Thymus (tissue), 11 donors: ENCODE measurements at regions not wholly inside any gene's neighbourhood (a gene's known extent, or its start where the extent isn't known, plus 50 kb on each side); places are given as distances from the start of the nearest gene placed in this dataset.
"Not testable (repeated sequence)": the region's sequence is repeated elsewhere in the genome, so short reads cannot be mapped to it uniquely, and the experiment has no call there.

Source experiments
- DNase-seq, 9 donors: peaks; one replicate each; pipeline ENCODE4 v3.0.0-alpha.2; 2013; ENCODE audit warnings: low spot score in 9 of 9, low read depth in 6 of 9, missing footprints in 1 of 9
- H3K27ac ChIP-seq, 2 donors: one replicate each; pipeline ENCODE4 v1.5.1; 2013; ENCODE audit warnings: control low read depth in 1 of 2, low read depth in 1 of 2, low read length in 1 of 2, mild to moderate bottlenecking in 1 of 2, moderate library complexity in 1 of 2
- H3K27me3 ChIP-seq, 2 donors: one replicate each; pipeline ENCODE4 v1.5.1; 2013; ENCODE audit warnings: low read length in 1 of 2; ENCODE audit not compliant: control insufficient read depth in 2 of 2, insufficient read depth in 1 of 2
- H3K36me3 ChIP-seq, 2 donors: one replicate each; pipeline ENCODE4 v1.5.1; 2013; ENCODE audit warnings: low read length in 1 of 2, mild to moderate bottlenecking in 1 of 2, moderate library complexity in 1 of 2; ENCODE audit not compliant: control insufficient read depth in 2 of 2, insufficient read depth in 2 of 2
- H3K4me1 ChIP-seq, 2 donors: one replicate each; pipeline ENCODE4 v1.5.1; 2013; ENCODE audit warnings: low read length in 2 of 2; ENCODE audit not compliant: control insufficient read depth in 2 of 2, insufficient read depth in 2 of 2
- H3K4me3 ChIP-seq, 2 donors: one replicate each; pipeline ENCODE4 v1.5.1; 2013; ENCODE audit warnings: low read length in 2 of 2, control low read depth in 1 of 2, mild to moderate bottlenecking in 1 of 2
- H3K9me3 ChIP-seq, 2 donors: one replicate each; pipeline ENCODE4 v1.5.1; 2013; ENCODE audit warnings: low read length in 1 of 2, mild to moderate bottlenecking in 1 of 2; ENCODE audit not compliant: control insufficient read depth in 2 of 2, insufficient read depth in 1 of 2
- WGBS: extraction: QIAGEN DNeasy Blood & Tissue Kit; methylation state at CpG from one replicate; pipeline ENCODE4 v1.1.7; 2013; 5-methylcytosine and 5-hydroxymethylcytosine counted together
- donor health status: healthy.

DNA sequence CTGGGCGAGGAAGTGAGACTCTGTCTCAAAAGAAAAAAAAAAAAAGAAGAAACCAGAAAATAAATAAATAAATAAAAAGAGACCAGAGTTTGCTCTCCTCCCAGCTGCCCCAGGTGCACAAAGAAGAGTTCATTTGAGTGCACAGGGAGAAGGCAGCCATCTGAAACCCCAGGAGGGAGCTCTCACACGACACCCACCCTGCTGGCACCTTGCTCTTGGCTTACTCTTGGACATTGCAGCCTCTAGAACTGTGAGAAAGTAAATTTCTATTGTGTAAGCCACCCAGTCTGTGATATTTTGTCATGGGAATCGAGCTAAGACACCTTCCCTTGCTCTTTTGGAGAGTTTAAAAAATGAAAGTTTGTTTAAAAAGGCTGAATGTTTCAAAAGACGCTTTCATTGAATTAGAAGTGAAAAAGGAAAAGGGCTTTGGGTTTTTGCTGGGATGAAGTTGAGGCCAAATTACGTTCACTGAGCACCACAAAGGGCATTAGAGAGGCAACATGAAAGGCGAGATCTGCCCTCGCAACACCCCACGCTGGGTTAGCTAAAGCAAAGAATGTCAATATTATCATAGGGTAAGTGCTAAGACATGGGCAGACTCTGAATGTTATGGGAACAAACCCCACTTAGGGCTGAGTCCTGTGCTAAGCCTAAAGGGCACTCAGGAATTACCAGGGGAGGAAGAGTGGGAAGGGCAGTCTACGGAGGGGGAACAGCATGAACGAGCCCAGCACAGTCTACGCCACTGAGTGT is 128.9 kb upstream of the RIOK3 start:
- H3K36me3 ChIP-seq: no peaks in the 10 kb centered on the region
- H3K4me3 ChIP-seq: no peak overlapping the region
- 95% methylated on average over 11 of the region's 11 CpGs for WGBS
- no peak for DNase-seq
- no peaks in the 10 kb centered on the region for H3K27me3 ChIP-seq
- H3K4me1 ChIP-seq: peaks cover 0 to 2% of the 10 kb centered on the region in 2 donors
- no peak overlapping the region for H3K27ac ChIP-seq
- no peaks in the 10 kb centered on the region for H3K9me3 ChIP-seq

- Histone ChIP-seq H3K27me3 (no peaks in the 10 kb centered on the region), H3K27ac (no peak overlapping the region), H3K4me1 (peaks cover 0 to 2% of the 10 kb centered on the region in 2 donors), H3K4me3 (no peak overlapping the region), H3K9me3 (no peaks in the 10 kb centered on the region), H3K36me3 (no peaks in the 10 kb centered on the region)
- no peak for DNase-seq
- 97% methylated on average over 4 of the region's 4 CpGs for WGBS
These were observed 128.2 kb upstream of the RIOK3 start for GRCh38 chr18:23324861-23325260.

GRCh38 chr18:23329671-23330070 is 123.4 kb upstream of the RIOK3 start:
- not testable (repeated sequence) for H3K9me3 ChIP-seq, H3K27ac ChIP-seq, H3K4me1 ChIP-seq, H3K4me3 ChIP-seq, DNase-seq, H3K27me3 ChIP-seq, H3K36me3 ChIP-seq
- 98% methylated on average over 3 of the region's 3 CpGs for WGBS

DNA sequence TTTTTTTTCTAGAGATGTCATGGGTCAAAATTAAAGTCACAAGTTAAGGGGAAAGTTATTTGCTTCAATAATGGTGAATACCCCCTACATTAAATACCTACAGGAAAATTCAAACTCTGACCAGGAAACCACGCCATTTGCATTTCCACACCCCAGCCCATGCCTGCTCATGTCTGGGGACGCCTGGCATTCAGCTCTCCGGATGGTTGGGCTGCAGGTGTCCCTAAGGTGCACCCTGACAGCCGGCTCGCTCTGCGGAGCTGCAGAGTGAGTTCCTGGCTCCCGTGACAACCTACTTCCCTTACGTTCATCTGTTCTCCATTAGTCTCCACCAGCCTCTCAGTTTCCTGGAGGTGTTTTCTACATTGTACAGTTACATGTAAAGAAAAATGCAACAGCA is 122.7 kb upstream of the RIOK3 start:
- no peaks in the 10 kb centered on the region for H3K4me1 ChIP-seq
- H3K9me3 ChIP-seq: no peaks in the 10 kb centered on the region
- H3K27ac ChIP-seq: no peak overlapping the region
- H3K27me3 ChIP-seq: no peaks in the 10 kb centered on the region
- no peak overlapping the region for H3K4me3 ChIP-seq
- no peaks in the 10 kb centered on the region for H3K36me3 ChIP-seq
- 93% methylated on average over 8 of the region's 8 CpGs for WGBS
- no peak for DNase-seq

DNA sequence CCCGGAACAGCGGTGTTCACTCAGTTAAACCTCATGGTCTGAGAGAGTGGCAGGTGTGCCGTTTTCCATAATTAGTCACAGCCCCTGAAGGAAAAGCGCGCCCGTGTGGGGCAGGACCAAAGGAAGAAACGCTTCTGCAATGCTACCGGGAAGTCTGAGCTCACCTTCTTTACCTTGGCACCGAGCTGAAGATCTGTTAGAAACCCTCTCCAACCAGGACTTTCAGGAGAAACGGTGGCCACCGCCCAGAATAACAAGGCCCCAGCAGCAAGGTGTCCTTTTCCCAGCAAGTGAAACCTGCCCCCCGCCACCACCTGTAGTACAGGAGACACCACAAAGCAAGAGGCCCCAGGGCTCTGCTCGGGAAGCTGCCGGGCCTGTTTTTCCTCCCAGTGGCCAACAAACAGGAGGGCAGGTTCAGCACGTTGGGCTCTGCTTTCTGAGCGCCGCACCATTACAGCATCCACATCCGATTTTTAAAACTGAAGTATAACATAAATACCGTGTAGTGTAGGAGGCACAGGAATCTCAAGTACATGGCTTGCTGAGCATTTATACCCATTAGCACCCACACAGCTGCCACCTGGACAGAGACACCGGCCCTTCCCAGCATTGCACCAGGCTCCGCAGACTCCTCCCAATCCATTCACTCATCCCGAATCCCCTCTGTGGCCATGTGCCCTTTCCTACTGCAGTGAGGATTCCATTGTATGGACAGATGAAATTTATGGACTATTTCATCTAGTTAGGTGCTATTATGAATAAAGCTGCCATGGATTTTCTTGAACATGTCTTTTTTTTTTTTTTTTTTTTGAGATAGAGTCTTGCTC is 121.8 kb upstream of the RIOK3 start:
- Histone ChIP-seq H3K36me3 (no peaks in the 10 kb centered on the region), H3K27ac (no peak overlapping the region), H3K27me3 (no peaks in the 10 kb centered on the region), H3K4me1 (no peaks in the 10 kb centered on the region), H3K9me3 (no peaks in the 10 kb centered on the region), H3K4me3 (no peak overlapping the region)
- no peak for DNase-seq
- WGBS: 97% methylated on average over 22 of the region's 22 CpGs

DNA sequence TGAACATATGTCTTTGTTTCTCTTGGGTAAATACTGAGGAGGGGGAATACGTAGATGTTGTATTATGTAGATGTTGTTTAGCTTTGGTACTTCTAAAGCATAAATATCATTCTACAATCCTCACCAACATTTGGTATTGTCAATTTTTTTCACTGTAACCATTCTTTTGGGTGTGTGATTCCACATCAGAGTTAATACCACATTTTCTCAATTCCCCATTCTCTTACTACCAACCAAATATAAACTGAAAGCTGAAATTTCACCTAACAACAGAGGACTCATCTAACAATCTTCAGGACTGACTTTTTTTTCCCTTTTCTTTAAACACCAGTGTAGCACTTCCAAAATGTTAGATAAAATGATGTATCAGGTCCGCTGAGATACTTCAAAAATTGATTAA is 120.7 kb upstream of the RIOK3 start:
- Histone ChIP-seq H3K36me3 (no peaks in the 10 kb centered on the region), H3K27me3 (no peaks in the 10 kb centered on the region), H3K4me3 (no peak overlapping the region), H3K4me1 (no peaks in the 10 kb centered on the region), H3K27ac (no peak overlapping the region), H3K9me3 (no peaks in the 10 kb centered on the region)
- 97% methylated on average over 2 of the region's 2 CpGs for WGBS
- DNase-seq: no peak

DNA sequence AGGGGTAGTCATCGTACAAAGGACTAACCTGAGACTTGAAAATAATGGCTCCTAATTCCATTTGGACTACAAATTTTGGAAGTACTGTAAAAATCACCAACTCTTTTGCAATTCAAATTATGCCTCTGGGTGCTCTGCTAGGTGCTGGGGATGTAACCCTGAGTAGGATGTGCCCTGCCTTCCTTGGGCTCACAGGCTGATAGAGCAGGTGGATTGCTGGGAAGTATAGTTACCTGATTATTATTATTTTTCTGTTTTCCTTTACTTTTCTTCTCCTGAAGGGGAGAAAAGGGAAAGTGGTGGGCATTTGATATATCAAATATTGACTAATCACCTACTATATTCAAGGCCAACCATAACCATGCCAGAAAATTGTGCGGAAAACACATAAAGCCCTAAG is 119.3 kb upstream of the RIOK3 start:
- Histone ChIP-seq H3K4me1 (no peaks in the 10 kb centered on the region), H3K27me3 (no peaks in the 10 kb centered on the region), H3K4me3 (no peak overlapping the region), H3K36me3 (no peaks in the 10 kb centered on the region), H3K27ac (no peak overlapping the region), H3K9me3 (no peaks in the 10 kb centered on the region)
- 73% methylated on average over 2 of the region's 2 CpGs for WGBS
- no peak for DNase-seq

- no peaks in the 10 kb centered on the region for H3K27me3 ChIP-seq
- no peak overlapping the region for H3K27ac ChIP-seq
- H3K9me3 ChIP-seq: no peaks in the 10 kb centered on the region
- H3K4me1 ChIP-seq: no peaks in the 10 kb centered on the region
- DNase-seq: no peak
- no peaks in the 10 kb centered on the region for H3K36me3 ChIP-seq
- 98% methylated on average over 13 of the region's 13 CpGs for WGBS
- H3K4me3 ChIP-seq: no peak overlapping the region
These were observed 118.5 kb upstream of the RIOK3 start for GRCh38 chr18:23334569-23334968.

GRCh38 chr18:23336101-23336500 is 117.0 kb upstream of the RIOK3 start:
- no peak overlapping the region for H3K27ac ChIP-seq
- no peak for DNase-seq
- WGBS: 95% methylated on average over 6 of the region's 6 CpGs
- H3K36me3 ChIP-seq: no peaks in the 10 kb centered on the region
- H3K27me3 ChIP-seq: no peaks in the 10 kb centered on the region
- H3K4me1 ChIP-seq: no peaks in the 10 kb centered on the region
- H3K4me3 ChIP-seq: no peak overlapping the region
- no peaks in the 10 kb centered on the region for H3K9me3 ChIP-seq
